K562 (cell line): ENCODE measurements at regions not wholly inside any gene's neighbourhood (a gene's known extent, or its start where the extent isn't known, plus 50 kb on each side); places are given as distances from the start of the nearest gene placed in this dataset.

Experiments used
- REST ChIP-seq, 2 experiments: fragments of 450-650 bp; formaldehyde crosslinking in 1 of 2; IDR thresholded peaks; 2 replicates each; pipeline versions ENCODE4 v1.4.0 to v1.6.1; 2014 to 2020; ENCODE audit warnings: mild to moderate bottlenecking in 2 of 2, borderline replicate concordance in 1 of 2, low read depth in 1 of 2
- RFX5 ChIP-seq: IDR thresholded peaks from 2 replicates; pipeline ENCODE4 v1.6.1; 2011; ENCODE audit warnings: low read depth, mild to moderate bottlenecking, improper control_type of control experiment, low read length
- TBP ChIP-seq: optimal IDR thresholded peaks from 2 replicates; pipeline ENCODE3; 2011; ENCODE audit warnings: low read depth, low read length, improper control_type of control experiment
- ZBTB12 ChIP-seq: fragments of 250-450 bp; sonication (Bioruptor Pico); IDR thresholded peaks from 2 replicates; pipeline ENCODE4 v1.4.0; 2020

GRCh38 chr4:45122406-45122805, 396.1 kb upstream of the GNPDA2 start:
- TF ChIP-seq RFX5 (no peak), TBP (no peak), REST (IDR thresholded peaks at IDR 0.05; ENCODE audit: borderline replicate concordance) (no peak), REST (CRISPR knock-in tag; IDR thresholded peaks at IDR 0.05; ENCODE audit: low read depth) (no peak), ZBTB12 (CRISPR knock-in tag) (no peak)
